22Rv1 (cell line): ENCODE measurements at regions not wholly inside any gene's neighbourhood (a gene's known extent, or its start where the extent isn't known, plus 50 kb on each side); places are given as distances from the start of the nearest gene placed in this dataset.

Experiments used
- CTCF ChIP-seq: fragments of 450-650 bp; IDR thresholded peaks from 2 replicates; pipeline ENCODE4 v1.5.1; 2017; ENCODE audit warnings: mild to moderate bottlenecking
- ZFX ChIP-seq: fragments of 450-650 bp; IDR thresholded peaks from 2 replicates; pipeline ENCODE4 v1.6.1; 2017; ENCODE audit warnings: antibody characterized with exemption, borderline replicate concordance

- no peak for TF ChIP-seq CTCF
- no peak for TF ChIP-seq ZFX
Measured at GRCh38 chrX:7254144-7254543, 106.2 kb upstream of the PUDP start.
